Stimulated activated CD8-positive, alpha-beta memory T cell treated with anti-CD3 and anti-CD28 coated beads, Interleukin-15, amount 100 ng/mL, for 4 hours (primary cell): ENCODE measurements at regions not wholly inside any gene's neighbourhood (a gene's known extent, or its start where the extent isn't known, plus 50 kb on each side); places are given as distances from the start of the nearest gene placed in this dataset.

Source experiments
- DNase-seq, 2 donors: peaks; one replicate each; pipeline ENCODE4 v3.0.0-alpha.2; 2020; ENCODE audit warnings: low read depth in 2 of 2

GRCh38 chr13:44219577-44220548 is 153.8 kb upstream of the SERP2 start:
- DNase-seq, result no peak

GRCh38 chr13:44220948-44221347 is 152.7 kb upstream of the SERP2 start:
- no peak for DNase-seq

GRCh38 chr13:44221657-44222056 is 152.0 kb upstream of the SERP2 start:
- DNase-seq, result no peak

GRCh38 chr13:44223770-44224444 is 149.7 kb upstream of the SERP2 start:
- DNase-seq, result no peak

GRCh38 chr13:44224450-44225149 is 149.0 kb upstream of the SERP2 start:
- no peak for DNase-seq

GRCh38 chr13:44229371-44230030 is 144.1 kb upstream of the SERP2 start:
- no peak for DNase-seq

GRCh38 chr13:44230071-44230470 is 143.6 kb upstream of the SERP2 start:
- no peak for DNase-seq

- no peak for DNase-seq
Measured at GRCh38 chr13:44230736-44231135, 142.9 kb upstream of the SERP2 start.

GRCh38 chr13:44231786-44232516 is 141.7 kb upstream of the SERP2 start:
- DNase-seq, result no peak

GRCh38 chr13:44232774-44233173 is 140.8 kb upstream of the SERP2 start:
- no peak for DNase-seq

- no peak for DNase-seq
Measured at GRCh38 chr13:44234566-44234965, 139.1 kb upstream of the SERP2 start.

- DNase-seq, result no peak
Measured at GRCh38 chr13:44236370-44236769, 137.3 kb upstream of the SERP2 start.

GRCh38 chr13:44236801-44237207 is 136.8 kb upstream of the SERP2 start:
- no peak for DNase-seq

- no peak for DNase-seq
Measured at GRCh38 chr13:44237276-44237767, 136.3 kb upstream of the SERP2 start.

GRCh38 chr13:44237881-44238421 is 135.7 kb upstream of the SERP2 start:
- no peak for DNase-seq

- no peak for DNase-seq
Measured at GRCh38 chr13:44240611-44241145, 132.9 kb upstream of the SERP2 start.

GRCh38 chr13:44241638-44242037 is 132.0 kb upstream of the SERP2 start:
- DNase-seq, result no peak

- no peak for DNase-seq
Measured at GRCh38 chr13:44242766-44243165, 130.9 kb upstream of the SERP2 start.

- no peak for DNase-seq
Measured at GRCh38 chr13:44243198-44243857, 130.3 kb upstream of the SERP2 start.

GRCh38 chr13:44244288-44244687 is 129.3 kb upstream of the SERP2 start:
- no peak for DNase-seq
